ENCODE measurements at regions not wholly inside any gene's neighbourhood (a gene's known extent, or its start where the extent isn't known, plus 50 kb on each side); places are given as distances from the start of the nearest gene placed in this dataset.

GRCh38 chr7:156533964-156534363 is 106.6 kb upstream of the RNF32 start:
- TF ChIP-seq POLR2AphosphoS5 (IDR thresholded peaks at IDR 0.05) (no peak), CTCF (IDR thresholded peaks at IDR 0.05) (no peak)

Data from breast epithelium (tissue), 3 donors.